ENCODE measurements at regions not wholly inside any gene's neighbourhood (a gene's known extent, or its start where the extent isn't known, plus 50 kb on each side); places are given as distances from the start of the nearest gene placed in this dataset.
A peak's percentile ranks its signal among the peaks of the same experiment; 100 is the strongest.
"Not testable (repeated sequence)": the region's sequence is repeated elsewhere in the genome, so short reads cannot be mapped to it uniquely, and the experiment has no call there.

- no peak for DNase-seq
- no peaks in the 10 kb centered on the region for H3K27me3 ChIP-seq
- WGBS, 2 donors: 64 to 84% methylated on average over 3 of the region's 3 CpGs
Observed at GRCh38 chr3:147267434-147267833, 138.9 kb downstream of the ZIC4 start.

DNA sequence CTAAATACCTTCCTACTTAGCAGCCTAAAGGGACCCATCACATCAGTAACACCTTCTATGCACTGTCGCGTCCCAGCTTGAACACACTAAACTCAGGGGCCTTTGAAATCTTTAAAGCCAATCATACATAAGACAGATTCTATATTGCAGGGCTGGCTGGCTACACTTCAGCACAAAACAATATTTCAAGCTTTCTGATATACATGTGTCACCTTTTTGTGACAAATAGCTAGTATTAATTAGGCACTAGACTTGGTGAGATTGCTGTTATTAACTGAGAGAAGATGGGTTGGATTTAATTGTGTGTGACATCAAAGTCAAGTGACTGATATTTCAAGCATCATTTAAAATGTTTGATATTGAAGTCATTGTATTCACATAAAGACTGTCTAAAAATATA, 148.4 kb downstream of the ZIC4 start:
- no peak for DNase-seq
- no peaks in the 10 kb centered on the region for H3K27me3 ChIP-seq
- H3K4me1 ChIP-seq: no peaks in the 10 kb centered on the region
- H3K27ac ChIP-seq: no peak overlapping the region
- intact Hi-C loops (cut with DNase I): no loop called here
- no peak overlapping the region for H3K4me3 ChIP-seq
- no peak for TF ChIP-seq CTCF (IDR thresholded peaks at IDR 0.05)
- 74 to 84% methylated on average over 2 of the region's 2 CpGs for WGBS, 2 donors
- H3K36me3 ChIP-seq: no peaks in the 10 kb centered on the region
- no peak for FAIRE-seq
- no peak for ATAC-seq
- H3K9me3 ChIP-seq: no peaks in the 10 kb centered on the region

More at GRCh38 chr3:147267434-147267833, 138.9 kb downstream of the ZIC4 start:
- H3K36me3 ChIP-seq: no peaks in the 10 kb centered on the region
- no peaks in the 10 kb centered on the region for H3K4me1 ChIP-seq
- no peak overlapping the region for H3K4me3 ChIP-seq
- ATAC-seq (no peak), FAIRE-seq (no peak)
- intact Hi-C loops (cut with DNase I): no loop called here
- no peak for TF ChIP-seq CTCF (IDR thresholded peaks at IDR 0.05)
- no peaks in the 10 kb centered on the region for H3K9me3 ChIP-seq
- no peak overlapping the region for H3K27ac ChIP-seq

GRCh38 chr3:147256739-147257138, 149.6 kb downstream of the ZIC4 start:
- FAIRE-seq: no peak
- WGBS, 2 donors: 68 to 83% methylated on average over 2 of the region's 2 CpGs

DNA sequence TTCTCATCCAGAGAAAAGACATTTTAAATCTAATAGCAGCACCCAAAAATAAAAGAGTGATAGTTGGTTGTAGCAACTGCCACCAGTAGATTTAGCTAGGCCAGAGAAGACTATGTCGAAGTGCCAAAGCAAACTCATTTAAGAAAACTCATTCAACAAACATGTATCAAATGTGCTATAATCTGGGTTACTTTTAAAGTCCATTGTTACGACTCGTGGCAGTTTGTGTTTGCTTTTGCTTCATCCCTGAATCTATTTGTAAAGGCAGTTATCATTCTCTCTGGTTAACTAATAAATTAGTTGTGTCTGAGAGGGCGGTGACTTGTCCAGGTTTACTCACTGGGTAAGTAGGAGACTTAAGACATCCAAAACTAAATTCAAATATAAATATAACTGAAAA, 159.4 kb downstream of the ZIC4 start:
- FAIRE-seq: no peak
- ATAC-seq: no peak
- no peak for DNase-seq
- Histone ChIP-seq H3K4me3 (no peak overlapping the region), H3K36me3 (no peaks in the 10 kb centered on the region), H3K27ac (no peak overlapping the region), H3K27me3 (no peaks in the 10 kb centered on the region), H3K4me1 (no peaks in the 10 kb centered on the region), H3K9me3 (no peaks in the 10 kb centered on the region)
- intact Hi-C loops (cut with DNase I): no loop called here
- WGBS, 2 donors: 75 to 77% methylated on average over 4 of the region's 4 CpGs
- no peak for TF ChIP-seq CTCF (IDR thresholded peaks at IDR 0.05)

More at GRCh38 chr3:147256739-147257138, 149.6 kb downstream of the ZIC4 start:
- DNase-seq (no peak), ATAC-seq (no peak)
- intact Hi-C loops (cut with DNase I): no loop called here
- Histone ChIP-seq H3K27ac (no peak overlapping the region), H3K4me3 (no peak overlapping the region), H3K4me1 (no peaks in the 10 kb centered on the region), H3K27me3 (no peaks in the 10 kb centered on the region), H3K9me3 (no peaks in the 10 kb centered on the region), H3K36me3 (no peaks in the 10 kb centered on the region)
- no peak for TF ChIP-seq CTCF (IDR thresholded peaks at IDR 0.05)

GRCh38 chr3:147245638-147246037, 160.7 kb downstream of the ZIC4 start:
- H3K36me3 ChIP-seq; H3K4me1 ChIP-seq; intact Hi-C loops (cut with DNase I); H3K9me3 ChIP-seq; FAIRE-seq; ATAC-seq; H3K4me3 ChIP-seq; H3K27me3 ChIP-seq; H3K27ac ChIP-seq: not testable (repeated sequence)
- DNase-seq: peak in 3 of 6 donors; percentile 14 to 56 (median 51)
- 93 to 96% methylated on average over 34 of the region's 34 CpGs for WGBS, 2 donors

DNA sequence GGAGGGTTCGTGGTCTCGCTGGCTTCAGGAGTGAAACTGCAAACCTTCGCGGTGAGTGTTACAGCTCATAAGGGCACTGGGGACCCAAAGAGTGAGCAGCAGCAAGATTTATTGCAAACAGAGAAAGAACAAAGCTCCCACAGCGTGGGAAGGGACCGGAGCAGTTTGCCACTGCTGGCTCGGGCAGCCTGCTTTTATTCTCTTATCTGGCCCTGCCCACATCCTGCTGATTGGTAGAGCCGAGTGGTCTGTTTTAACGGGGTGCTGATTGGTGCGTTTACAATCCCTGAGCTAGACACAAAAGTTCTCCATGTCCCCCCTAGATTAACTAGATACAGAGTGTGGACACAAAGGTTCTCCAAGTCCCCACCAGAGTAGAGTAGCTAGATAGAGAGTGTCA, 161.3 kb downstream of the ZIC4 start:
- H3K4me3 ChIP-seq; H3K27me3 ChIP-seq; H3K36me3 ChIP-seq; FAIRE-seq; H3K27ac ChIP-seq; H3K9me3 ChIP-seq; H3K4me1 ChIP-seq; intact Hi-C loops (cut with DNase I); ATAC-seq; DNase-seq: not testable (repeated sequence)
- 85 to 90% methylated on average over 10 of the region's 10 CpGs for WGBS, 2 donors
